Gastroesophageal sphincter (tissue), 3 donors: ENCODE measurements at regions not wholly inside any gene's neighbourhood (a gene's known extent, or its start where the extent isn't known, plus 50 kb on each side); places are given as distances from the start of the nearest gene placed in this dataset.

Experiments used
- CTCF ChIP-seq, 4 experiments: fragments of 200-600 bp in 2 of 4; fragments of 450-650 bp in 2 of 4; sonication (generic) in 1 of 4; IDR thresholded peaks; one replicate each; pipeline ENCODE4 v1.5.1; 2017 to 2019; ENCODE audit warnings: antibody characterized with exemption in 4 of 4, mild to moderate bottlenecking in 2 of 4, moderate library complexity in 2 of 4
- EP300 ChIP-seq: sonication (generic); formaldehyde crosslinking; IDR thresholded peaks from one replicate; pipeline ENCODE4 v1.6.1; 2017; ENCODE audit warnings: antibody characterized with exemption, mild to moderate bottlenecking
- POLR2A ChIP-seq, 2 donors: fragments of 450-650 bp; IDR thresholded peaks; one replicate each; pipeline ENCODE4 v1.6.1; 2017; ENCODE audit warnings: antibody characterized with exemption in 2 of 2, mild to moderate bottlenecking in 2 of 2, moderate library complexity in 1 of 2
- POLR2AphosphoS5 ChIP-seq: sonication (generic); formaldehyde crosslinking; IDR thresholded peaks from one replicate; pipeline ENCODE4 v1.6.1; 2017; ENCODE audit warnings: antibody characterized with exemption

GRCh38 chr3:27643355-27643754, 78.8 kb downstream of the EOMES start:
- TF ChIP-seq POLR2A (IDR thresholded peaks at IDR 0.05) = no peak
- no peak for TF ChIP-seq CTCF (IDR thresholded peaks at IDR 0.05)
- no peak for TF ChIP-seq POLR2AphosphoS5
- TF ChIP-seq EP300 = no peak
